ENCODE measurements at regions not wholly inside any gene's neighbourhood (a gene's known extent, or its start where the extent isn't known, plus 50 kb on each side); places are given as distances from the start of the nearest gene placed in this dataset.

- TF ChIP-seq, protein P1, sequence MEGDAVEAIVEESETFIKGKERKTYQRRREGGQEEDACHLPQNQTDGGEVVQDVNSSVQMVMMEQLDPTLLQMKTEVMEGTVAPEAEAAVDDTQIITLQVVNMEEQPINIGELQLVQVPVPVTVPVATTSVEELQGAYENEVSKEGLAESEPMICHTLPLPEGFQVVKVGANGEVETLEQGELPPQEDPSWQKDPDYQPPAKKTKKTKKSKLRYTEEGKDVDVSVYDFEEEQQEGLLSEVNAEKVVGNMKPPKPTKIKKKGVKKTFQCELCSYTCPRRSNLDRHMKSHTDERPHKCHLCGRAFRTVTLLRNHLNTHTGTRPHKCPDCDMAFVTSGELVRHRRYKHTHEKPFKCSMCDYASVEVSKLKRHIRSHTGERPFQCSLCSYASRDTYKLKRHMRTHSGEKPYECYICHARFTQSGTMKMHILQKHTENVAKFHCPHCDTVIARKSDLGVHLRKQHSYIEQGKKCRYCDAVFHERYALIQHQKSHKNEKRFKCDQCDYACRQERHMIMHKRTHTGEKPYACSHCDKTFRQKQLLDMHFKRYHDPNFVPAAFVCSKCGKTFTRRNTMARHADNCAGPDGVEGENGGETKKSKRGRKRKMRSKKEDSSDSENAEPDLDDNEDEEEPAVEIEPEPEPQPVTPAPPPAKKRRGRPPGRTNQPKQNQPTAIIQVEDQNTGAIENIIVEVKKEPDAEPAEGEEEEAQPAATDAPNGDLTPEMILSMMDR (CRISPR knock-in tag; IDR thresholded peaks at IDR 0.05): no peak
- no peak for TF ChIP-seq TCF7L2 (IDR thresholded peaks at IDR 0.05; ENCODE audit: low read depth, low read length)
- TF ChIP-seq ZNF3 (CRISPR knock-in tag; IDR thresholded peaks at IDR 0.05): no peak
- no peak for TF ChIP-seq ZNF639 (CRISPR knock-in tag; conservative IDR thresholded peaks at IDR 0.05)
- TF ChIP-seq NBN (conservative IDR thresholded peaks at IDR 0.05): no peak
- no peak for TF ChIP-seq HDAC6 (IDR thresholded peaks at IDR 0.05; ENCODE audit: low read depth, low read length)
These were observed 1069.5 kb downstream of the VRK1 start for GRCh38 chr14:97866664-97867063.

All from HepG2 (cell line).